SK-N-SH treated with all-trans-retinoic acid at 6 μM for 48 hours (cell line): ENCODE measurements at regions not wholly inside any gene's neighbourhood (a gene's known extent, or its start where the extent isn't known, plus 50 kb on each side); places are given as distances from the start of the nearest gene placed in this dataset.

Source experiments
- ATAC-seq: fragments of 200-7000 bp; cut with Tn5 transposase; 3 replicates; pipeline ENCODE4 v1.9.1; 2020; ENCODE audit warnings: mild to moderate bottlenecking, moderate library complexity
- ARNTL ChIP-seq: fragments of 450-650 bp; formaldehyde crosslinking; IDR thresholded peaks from 2 replicates; pipeline ENCODE4 v1.5.0; 2020; ENCODE audit warnings: low read depth, mild to moderate bottlenecking, moderate library complexity, borderline replicate concordance
- BACH2 ChIP-seq: fragments of 250-450 bp; sonication (Bioruptor Pico); IDR thresholded peaks from 2 replicates; pipeline ENCODE4 v1.9.0; 2021; ENCODE audit warnings: mild to moderate bottlenecking, borderline replicate concordance
- CSDC2 ChIP-seq: fragments of 250-450 bp; sonication (Bioruptor Pico); IDR thresholded peaks from 2 replicates; pipeline ENCODE4 v1.5.0; 2020; ENCODE audit warnings: mild to moderate bottlenecking, moderate library complexity
- ESRRG ChIP-seq: fragments of 250-450 bp; sonication (Bioruptor Pico); IDR thresholded peaks from 2 replicates; pipeline ENCODE4 v1.6.1; 2021; ENCODE audit warnings: mild to moderate bottlenecking
- GLIS3 ChIP-seq: fragments of 250-450 bp; sonication (Bioruptor Pico); IDR thresholded peaks from 2 replicates; pipeline ENCODE4 v1.5.0; 2020; ENCODE audit warnings: mild to moderate bottlenecking, moderate library complexity
- OSR1 ChIP-seq: fragments of 250-450 bp; sonication (Bioruptor Pico); IDR thresholded peaks from 2 replicates; pipeline ENCODE4 v1.8.0; 2022; ENCODE audit warnings: moderate library complexity, mild to moderate bottlenecking, inconsistent platforms
- PPARA ChIP-seq: fragments of 250-450 bp; sonication (Bioruptor Pico); IDR thresholded peaks from 2 replicates; pipeline ENCODE4 v1.5.0; 2020; ENCODE audit warnings: mild to moderate bottlenecking, borderline replicate concordance
- RARB ChIP-seq: fragments of 250-450 bp; sonication (Bioruptor Pico); IDR thresholded peaks from 2 replicates; pipeline ENCODE4 v1.8.0; 2021; ENCODE audit warnings: mild to moderate bottlenecking, moderate library complexity
- SNAI2 ChIP-seq: fragments of 250-450 bp; sonication (Bioruptor Pico); IDR thresholded peaks from 2 replicates; pipeline ENCODE4 v1.5.0; 2020; ENCODE audit warnings: mild to moderate bottlenecking, moderate library complexity
- TCF4 ChIP-seq: fragments of 250-450 bp; sonication (Bioruptor Pico); IDR thresholded peaks from 2 replicates; pipeline ENCODE4 v1.8.0; 2021; ENCODE audit warnings: mild to moderate bottlenecking, moderate library complexity, borderline replicate concordance
- TOX ChIP-seq: fragments of 250-450 bp; sonication (Bioruptor Pico); IDR thresholded peaks from 2 replicates; pipeline ENCODE4 v1.8.0; 2021; ENCODE audit warnings: mild to moderate bottlenecking, moderate library complexity, borderline replicate concordance
- ZC3H10 ChIP-seq: fragments of 250-450 bp; sonication (Bioruptor Pico); IDR thresholded peaks from 2 replicates; pipeline ENCODE4 v1.5.1; 2021; ENCODE audit warnings: mild to moderate bottlenecking, moderate library complexity
- ZFP3 ChIP-seq: fragments of 250-450 bp; sonication (Bioruptor Pico); IDR thresholded peaks from 2 replicates; pipeline ENCODE4 v1.5.0; 2020; ENCODE audit warnings: mild to moderate bottlenecking, moderate library complexity
- ZNF565 ChIP-seq: fragments of 450-650 bp; formaldehyde crosslinking; conservative IDR thresholded peaks from 2 replicates; pipeline ENCODE4 v1.5.0; 2020; ENCODE audit warnings: low read depth, mild to moderate bottlenecking, moderate library complexity
- ZNF70 ChIP-seq: fragments of 450-650 bp; formaldehyde crosslinking; IDR thresholded peaks from 2 replicates; pipeline ENCODE4 v1.5.0; 2020; ENCODE audit warnings: mild to moderate bottlenecking, moderate library complexity
- ZNF8 ChIP-seq: fragments of 450-650 bp; formaldehyde crosslinking; IDR thresholded peaks from 2 replicates; pipeline ENCODE4 v1.5.0; 2020; ENCODE audit warnings: mild to moderate bottlenecking, moderate library complexity
- TF ChIP-seq, protein P1 (sequence below): fragments of 250-450 bp; sonication (Bioruptor Pico); IDR thresholded peaks from 2 replicates; pipeline ENCODE4 v1.8.0; 2021; ENCODE audit warnings: low read depth, mild to moderate bottlenecking, moderate library complexity, borderline replicate concordance
- TF ChIP-seq, protein P2 (sequence below): fragments of 250-450 bp; sonication (Bioruptor Pico); IDR thresholded peaks from 2 replicates; pipeline ENCODE4 v1.5.0; 2020; ENCODE audit warnings: mild to moderate bottlenecking, moderate library complexity
- TF ChIP-seq, protein P3 (sequence below): fragments of 250-450 bp; sonication (Bioruptor Pico); IDR thresholded peaks from 2 replicates; pipeline ENCODE4 v1.5.1; 2020; ENCODE audit warnings: low read depth, mild to moderate bottlenecking, moderate library complexity
- TF ChIP-seq, protein P4 (sequence below): fragments of 250-450 bp; sonication (Bioruptor Pico); IDR thresholded peaks from 2 replicates; pipeline ENCODE4 v1.8.0; 2020; ENCODE audit warnings: mild to moderate bottlenecking, moderate library complexity, borderline replicate concordance

DNA sequence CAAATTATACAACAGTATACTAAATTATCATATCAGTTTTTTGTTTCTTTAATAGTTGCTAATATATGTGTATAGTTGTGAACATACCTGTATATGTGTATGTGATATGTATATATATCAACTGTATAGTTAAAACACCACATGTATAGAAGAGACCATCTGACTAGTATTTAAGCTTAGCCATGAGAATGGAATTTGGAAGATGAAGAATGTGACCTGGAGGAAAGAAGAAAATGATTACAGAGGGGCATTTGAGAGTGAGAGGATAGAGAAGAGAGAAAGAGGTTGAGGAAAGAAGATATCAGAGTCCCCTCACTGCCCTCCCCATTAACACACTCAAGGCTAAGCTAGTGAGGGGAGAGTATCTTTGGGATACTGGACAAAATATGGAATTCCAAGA is 335.9 kb downstream of the BCKDHB start:
- no peak for TF ChIP-seq GLIS3 (CRISPR knock-in tag)
- TF ChIP-seq SNAI2 (CRISPR knock-in tag): no peak
- TF ChIP-seq TCF4 (CRISPR knock-in tag): no peak
- TF ChIP-seq ESRRG: no peak
- TF ChIP-seq CSDC2: no peak
- no peak for TF ChIP-seq ZNF70 (CRISPR knock-in tag)
- no peak for TF ChIP-seq OSR1 (CRISPR knock-in tag)
- TF ChIP-seq ZC3H10 (CRISPR knock-in tag): no peak
- TF ChIP-seq ZNF8 (CRISPR knock-in tag): no peak
- TF ChIP-seq PPARA (CRISPR knock-in tag): no peak
- TF ChIP-seq, protein P1, sequence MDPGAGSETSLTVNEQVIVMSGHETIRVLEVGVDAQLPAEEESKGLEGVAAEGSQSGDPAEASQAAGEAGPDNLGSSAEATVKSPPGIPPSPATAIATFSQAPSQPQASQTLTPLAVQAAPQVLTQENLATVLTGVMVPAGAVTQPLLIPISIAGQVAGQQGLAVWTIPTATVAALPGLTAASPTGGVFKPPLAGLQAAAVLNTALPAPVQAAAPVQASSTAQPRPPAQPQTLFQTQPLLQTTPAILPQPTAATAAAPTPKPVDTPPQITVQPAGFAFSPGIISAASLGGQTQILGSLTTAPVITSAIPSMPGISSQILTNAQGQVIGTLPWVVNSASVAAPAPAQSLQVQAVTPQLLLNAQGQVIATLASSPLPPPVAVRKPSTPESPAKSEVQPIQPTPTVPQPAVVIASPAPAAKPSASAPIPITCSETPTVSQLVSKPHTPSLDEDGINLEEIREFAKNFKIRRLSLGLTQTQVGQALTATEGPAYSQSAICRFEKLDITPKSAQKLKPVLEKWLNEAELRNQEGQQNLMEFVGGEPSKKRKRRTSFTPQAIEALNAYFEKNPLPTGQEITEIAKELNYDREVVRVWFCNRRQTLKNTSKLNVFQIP: no peak
- TF ChIP-seq ARNTL (CRISPR knock-in tag): no peak
- no peak for ATAC-seq

DNA sequence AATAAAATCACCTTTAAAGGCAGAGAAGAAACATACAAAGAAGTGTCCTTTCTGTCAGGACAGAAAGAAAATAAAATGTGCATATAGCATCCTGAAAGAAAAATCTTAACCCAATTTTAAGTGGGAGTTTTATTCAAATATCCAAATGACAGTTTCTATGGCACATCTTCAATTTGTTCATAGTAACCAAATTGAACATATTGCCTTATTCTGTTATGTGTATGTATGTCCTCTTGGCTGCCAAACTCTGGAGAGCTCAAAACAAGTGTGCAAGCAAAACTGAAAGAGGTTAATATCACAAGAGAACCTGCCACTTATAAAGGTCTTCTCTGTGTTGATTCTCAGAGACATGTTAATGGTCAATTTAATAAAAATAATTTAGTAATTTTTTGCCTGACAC is 334.7 kb downstream of the BCKDHB start:
- TF ChIP-seq, protein P1: no peak
- TF ChIP-seq PPARA (CRISPR knock-in tag): no peak
- no peak for TF ChIP-seq OSR1 (CRISPR knock-in tag)
- TF ChIP-seq RARB (CRISPR knock-in tag): no peak
- TF ChIP-seq, protein P2, sequence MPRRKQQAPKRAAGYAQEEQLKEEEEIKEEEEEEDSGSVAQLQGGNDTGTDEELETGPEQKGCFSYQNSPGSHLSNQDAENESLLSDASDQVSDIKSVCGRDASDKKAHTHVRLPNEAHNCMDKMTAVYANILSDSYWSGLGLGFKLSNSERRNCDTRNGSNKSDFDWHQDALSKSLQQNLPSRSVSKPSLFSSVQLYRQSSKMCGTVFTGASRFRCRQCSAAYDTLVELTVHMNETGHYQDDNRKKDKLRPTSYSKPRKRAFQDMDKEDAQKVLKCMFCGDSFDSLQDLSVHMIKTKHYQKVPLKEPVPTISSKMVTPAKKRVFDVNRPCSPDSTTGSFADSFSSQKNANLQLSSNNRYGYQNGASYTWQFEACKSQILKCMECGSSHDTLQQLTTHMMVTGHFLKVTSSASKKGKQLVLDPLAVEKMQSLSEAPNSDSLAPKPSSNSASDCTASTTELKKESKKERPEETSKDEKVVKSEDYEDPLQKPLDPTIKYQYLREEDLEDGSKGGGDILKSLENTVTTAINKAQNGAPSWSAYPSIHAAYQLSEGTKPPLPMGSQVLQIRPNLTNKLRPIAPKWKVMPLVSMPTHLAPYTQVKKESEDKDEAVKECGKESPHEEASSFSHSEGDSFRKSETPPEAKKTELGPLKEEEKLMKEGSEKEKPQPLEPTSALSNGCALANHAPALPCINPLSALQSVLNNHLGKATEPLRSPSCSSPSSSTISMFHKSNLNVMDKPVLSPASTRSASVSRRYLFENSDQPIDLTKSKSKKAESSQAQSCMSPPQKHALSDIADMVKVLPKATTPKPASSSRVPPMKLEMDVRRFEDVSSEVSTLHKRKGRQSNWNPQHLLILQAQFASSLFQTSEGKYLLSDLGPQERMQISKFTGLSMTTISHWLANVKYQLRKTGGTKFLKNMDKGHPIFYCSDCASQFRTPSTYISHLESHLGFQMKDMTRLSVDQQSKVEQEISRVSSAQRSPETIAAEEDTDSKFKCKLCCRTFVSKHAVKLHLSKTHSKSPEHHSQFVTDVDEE (CRISPR knock-in tag): no peak
- TF ChIP-seq, protein P3, sequence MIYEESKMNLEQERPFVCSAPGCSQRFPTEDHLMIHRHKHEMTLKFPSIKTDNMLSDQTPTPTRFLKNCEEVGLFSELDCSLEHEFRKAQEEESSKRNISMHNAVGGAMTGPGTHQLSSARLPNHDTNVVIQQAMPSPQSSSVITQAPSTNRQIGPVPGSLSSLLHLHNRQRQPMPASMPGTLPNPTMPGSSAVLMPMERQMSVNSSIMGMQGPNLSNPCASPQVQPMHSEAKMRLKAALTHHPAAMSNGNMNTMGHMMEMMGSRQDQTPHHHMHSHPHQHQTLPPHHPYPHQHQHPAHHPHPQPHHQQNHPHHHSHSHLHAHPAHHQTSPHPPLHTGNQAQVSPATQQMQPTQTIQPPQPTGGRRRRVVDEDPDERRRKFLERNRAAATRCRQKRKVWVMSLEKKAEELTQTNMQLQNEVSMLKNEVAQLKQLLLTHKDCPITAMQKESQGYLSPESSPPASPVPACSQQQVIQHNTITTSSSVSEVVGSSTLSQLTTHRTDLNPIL (CRISPR knock-in tag): no peak
- no peak for TF ChIP-seq TOX (CRISPR knock-in tag)
- no peak for TF ChIP-seq BACH2
- TF ChIP-seq ARNTL (CRISPR knock-in tag): no peak
- TF ChIP-seq ZC3H10 (CRISPR knock-in tag): no peak
- no peak for TF ChIP-seq TCF4 (CRISPR knock-in tag)
- TF ChIP-seq, protein P4, sequence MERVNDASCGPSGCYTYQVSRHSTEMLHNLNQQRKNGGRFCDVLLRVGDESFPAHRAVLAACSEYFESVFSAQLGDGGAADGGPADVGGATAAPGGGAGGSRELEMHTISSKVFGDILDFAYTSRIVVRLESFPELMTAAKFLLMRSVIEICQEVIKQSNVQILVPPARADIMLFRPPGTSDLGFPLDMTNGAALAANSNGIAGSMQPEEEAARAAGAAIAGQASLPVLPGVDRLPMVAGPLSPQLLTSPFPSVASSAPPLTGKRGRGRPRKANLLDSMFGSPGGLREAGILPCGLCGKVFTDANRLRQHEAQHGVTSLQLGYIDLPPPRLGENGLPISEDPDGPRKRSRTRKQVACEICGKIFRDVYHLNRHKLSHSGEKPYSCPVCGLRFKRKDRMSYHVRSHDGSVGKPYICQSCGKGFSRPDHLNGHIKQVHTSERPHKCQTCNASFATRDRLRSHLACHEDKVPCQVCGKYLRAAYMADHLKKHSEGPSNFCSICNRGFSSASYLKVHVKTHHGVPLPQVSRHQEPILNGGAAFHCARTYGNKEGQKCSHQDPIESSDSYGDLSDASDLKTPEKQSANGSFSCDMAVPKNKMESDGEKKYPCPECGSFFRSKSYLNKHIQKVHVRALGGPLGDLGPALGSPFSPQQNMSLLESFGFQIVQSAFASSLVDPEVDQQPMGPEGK (CRISPR knock-in tag): no peak

DNA sequence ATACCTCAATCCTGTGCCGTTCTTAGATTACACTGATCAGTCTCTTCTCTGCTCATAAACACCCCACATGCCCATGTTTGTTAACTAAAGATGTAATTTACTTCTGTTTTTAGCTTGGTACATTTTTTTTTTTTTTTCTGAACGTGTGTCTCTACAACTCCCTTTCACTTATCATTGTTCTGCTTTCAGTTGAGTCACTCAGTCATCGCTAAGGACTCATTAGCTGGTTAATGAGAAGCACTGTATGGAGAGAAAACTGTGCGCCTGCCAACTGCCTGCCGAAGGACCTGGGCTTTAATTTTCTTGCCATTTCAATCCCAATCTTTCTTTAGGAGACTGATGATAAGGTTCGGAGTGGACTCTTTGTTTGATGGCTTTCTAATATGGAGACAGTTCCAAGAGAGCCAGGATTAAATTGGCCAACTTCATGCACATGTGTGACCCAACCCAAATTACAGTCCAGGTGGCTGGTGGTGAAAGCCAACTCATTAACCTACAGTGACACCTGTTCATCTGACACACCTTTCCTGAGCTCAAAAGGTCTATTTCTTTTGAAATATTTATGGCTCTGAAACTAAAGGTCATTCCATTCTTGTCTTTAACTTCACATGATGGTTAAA is 334.1 kb downstream of the BCKDHB start:
- no peak for ATAC-seq
- no peak for TF ChIP-seq ZC3H10 (CRISPR knock-in tag)
- no peak for TF ChIP-seq ZNF70 (CRISPR knock-in tag)
- TF ChIP-seq ESRRG: no peak
- no peak for TF ChIP-seq GLIS3 (CRISPR knock-in tag)
- TF ChIP-seq ZFP3 (CRISPR knock-in tag): no peak
- TF ChIP-seq, protein P1: no peak
- no peak for TF ChIP-seq ZNF565 (CRISPR knock-in tag)

More for the DNA sequence above, 334.7 kb downstream of the BCKDHB start:
- no peak for ATAC-seq
